HG03066 (cell line): ENCODE measurements at regions not wholly inside any gene's neighbourhood (a gene's known extent, or its start where the extent isn't known, plus 50 kb on each side); places are given as distances from the start of the nearest gene placed in this dataset.

Source experiments
- ATAC-seq: cut with Tn5 transposase; IDR thresholded peaks from one replicate; pipeline ENCODE4 v1.9.1; 2021; ENCODE audit warnings: low read depth; ENCODE audit not compliant: unreplicated experiment

- no peak for ATAC-seq
These were observed 78.7 kb upstream of the ATP2B2 start for GRCh38 chr3:10583798-10584708.

DNA sequence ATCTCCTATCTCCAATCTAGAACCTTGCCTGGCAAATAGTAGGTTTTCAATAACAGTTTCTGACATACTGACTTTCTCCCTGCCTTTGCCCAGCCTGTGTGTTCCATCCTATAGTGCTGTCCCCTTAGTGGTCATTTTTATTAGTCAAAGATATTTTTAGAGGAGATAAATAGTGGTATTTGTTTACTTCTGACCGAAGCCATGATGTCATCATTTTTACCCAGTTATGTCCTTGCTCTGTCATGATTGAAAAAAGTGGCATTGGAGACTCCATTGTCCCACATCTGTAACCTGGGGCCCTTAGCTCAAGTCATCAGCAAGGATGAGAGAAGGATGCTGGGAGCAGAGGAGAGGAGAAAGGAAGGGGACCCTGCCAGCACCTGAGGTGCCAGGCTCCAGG lies 80.6 kb upstream of the ATP2B2 start:
- ATAC-seq, result no peak

DNA sequence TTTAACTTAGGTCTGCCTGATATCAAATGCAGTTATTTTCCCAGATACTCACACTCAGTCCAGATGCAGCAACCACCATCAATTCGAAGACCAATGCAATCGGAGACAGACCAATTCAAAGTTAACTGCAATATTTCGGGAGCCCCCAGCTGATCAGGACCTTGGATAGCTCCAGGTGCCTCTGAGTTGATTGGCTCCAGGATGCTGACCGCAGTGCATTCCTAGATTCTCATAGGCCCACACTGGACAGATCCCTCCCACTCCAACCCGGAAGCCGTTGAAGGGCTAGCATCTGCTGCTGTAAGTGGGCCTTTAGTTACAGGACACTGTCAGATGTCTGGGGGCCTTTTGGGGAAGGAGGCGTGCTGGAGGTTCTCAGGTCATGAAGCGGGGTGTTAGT lies 89.5 kb upstream of the ATP2B2 start:
- ATAC-seq, result no peak

GRCh38 chr3:10596746-10597448 lies 91.5 kb upstream of the ATP2B2 start:
- ATAC-seq, result no peak

DNA sequence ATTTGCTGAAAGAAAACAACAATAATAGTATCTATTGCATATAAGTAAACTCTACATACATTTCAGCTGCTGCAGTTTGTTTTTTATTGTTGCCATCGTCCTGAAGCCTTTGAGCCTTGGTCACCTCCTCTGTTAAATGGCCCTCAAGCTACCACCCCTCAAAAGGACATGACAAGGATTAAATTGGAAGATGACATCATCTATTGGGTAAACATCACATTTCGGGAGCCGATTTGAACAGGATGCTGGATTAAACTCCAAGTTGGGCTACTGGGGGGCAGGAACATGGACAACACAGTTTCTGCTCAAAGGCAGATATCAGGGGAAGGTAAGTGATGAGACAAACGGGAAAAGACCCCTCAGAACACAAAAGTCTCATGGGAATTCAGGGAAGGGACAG lies 92.3 kb upstream of the ATP2B2 start:
- no peak for ATAC-seq

DNA sequence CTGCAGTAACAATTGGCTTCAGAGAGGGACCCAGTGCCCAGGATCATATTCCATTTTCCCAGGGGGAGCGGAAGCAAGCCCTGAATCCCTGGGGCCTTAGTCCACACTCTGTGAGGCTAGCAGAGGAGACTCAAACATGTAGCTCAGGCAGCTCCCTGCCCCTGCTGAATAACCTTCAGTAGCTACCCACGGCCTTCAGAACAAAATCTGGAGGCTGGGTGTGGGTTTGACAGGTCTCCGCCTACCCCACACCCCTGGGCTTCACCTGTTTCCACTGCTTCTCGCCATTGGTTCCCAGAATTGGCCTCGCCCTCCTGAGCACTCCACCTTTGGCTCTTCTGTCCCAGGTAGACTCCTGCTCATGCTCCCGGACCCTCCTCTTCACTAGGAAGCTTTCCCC lies 93.6 kb upstream of the ATP2B2 start:
- no peak for ATAC-seq

DNA sequence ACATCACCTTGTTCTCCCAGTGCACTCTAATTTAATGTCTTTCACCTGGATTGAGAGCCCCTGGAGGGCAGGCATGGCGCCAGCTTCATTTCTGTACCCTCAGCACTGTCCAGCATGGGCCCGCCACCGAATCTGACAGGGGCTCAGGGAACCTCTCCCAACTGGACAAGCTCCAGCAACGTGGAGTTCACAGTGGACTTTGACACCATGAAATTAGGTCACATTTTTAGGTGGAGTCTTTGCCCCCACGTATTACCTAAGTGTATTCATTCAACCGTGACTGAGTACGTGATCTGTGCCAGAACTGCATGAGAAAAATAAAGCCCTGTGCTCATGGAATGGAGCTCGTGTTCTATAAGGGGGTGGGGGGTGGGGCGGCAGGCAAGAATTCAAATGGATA lies 94.1 kb upstream of the ATP2B2 start:
- no peak for ATAC-seq

DNA sequence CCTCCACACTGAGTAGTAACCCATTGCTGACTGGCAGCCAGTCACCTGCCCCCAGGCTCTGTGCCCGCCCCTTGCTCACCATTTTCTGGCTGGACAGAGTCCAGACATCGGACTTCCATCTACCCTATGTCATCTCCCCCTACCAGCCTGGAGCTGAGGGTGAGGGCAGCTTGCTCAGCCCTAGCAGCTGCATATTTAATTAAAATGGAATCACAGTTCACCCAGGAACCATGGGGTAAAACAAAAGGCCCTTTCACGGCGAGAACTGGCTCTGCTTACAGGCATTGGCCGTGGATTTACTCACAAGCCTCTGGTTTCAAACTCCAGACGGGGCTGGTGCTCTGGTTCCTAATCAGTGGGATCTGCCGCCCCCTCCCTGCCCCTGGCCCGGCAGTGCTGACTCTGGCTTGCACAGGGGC lies 94.9 kb upstream of the ATP2B2 start:
- no peak for ATAC-seq

DNA sequence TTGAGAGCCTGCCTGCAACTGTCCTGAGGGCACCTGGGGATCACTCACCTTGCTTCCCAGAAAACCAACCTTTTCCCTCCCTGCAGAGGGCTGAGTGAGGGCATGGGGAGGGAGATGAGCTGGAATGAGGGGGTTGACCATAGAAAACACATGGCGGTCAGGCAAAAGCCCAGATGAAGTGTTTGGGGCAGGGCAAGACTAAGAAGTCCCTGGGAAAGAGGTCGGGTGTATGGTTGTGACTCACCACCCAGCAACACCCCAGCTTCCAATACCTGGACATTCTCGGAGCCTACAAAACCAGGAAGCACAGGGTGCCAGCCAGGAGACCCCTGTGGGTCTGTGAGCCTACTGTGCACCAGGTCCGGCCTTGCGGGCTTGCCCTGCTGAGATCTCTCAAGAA lies 95.3 kb upstream of the ATP2B2 start:
- ATAC-seq, result no peak

DNA sequence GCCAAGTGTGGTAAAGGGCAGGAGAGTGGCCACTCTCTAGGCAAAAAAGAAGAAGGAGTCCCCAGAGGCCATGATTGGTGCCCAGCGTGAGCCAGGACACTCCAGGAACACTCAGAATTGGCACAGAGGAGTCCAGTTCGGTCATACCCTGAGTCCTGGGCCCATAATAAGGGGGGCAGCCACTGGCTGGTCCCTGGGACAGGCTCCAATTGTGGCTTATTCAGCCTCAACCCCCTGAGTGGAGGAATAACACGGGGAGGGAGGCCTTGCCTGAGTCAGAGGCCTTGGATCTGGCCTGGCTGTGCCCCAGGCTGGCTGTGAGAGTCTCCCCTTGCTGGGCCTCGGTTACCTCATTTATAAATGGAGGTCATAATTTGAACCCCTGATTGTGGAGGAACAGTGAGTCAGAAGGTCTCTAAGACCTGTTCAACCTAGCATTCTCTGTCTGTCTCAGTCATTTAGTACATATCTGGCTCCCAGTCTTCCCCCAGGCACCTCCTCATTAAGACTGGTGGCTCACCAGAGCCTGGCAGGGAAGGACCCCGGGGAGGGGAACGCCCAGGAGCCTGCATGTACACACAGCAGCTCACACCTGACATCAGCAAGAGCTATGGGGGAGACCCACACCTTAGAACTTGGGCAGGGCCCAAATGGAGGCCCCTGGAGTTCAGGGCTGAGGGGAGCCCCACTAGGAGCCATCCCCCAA lies 95.9 kb upstream of the ATP2B2 start:
- ATAC-seq, result no peak

- no peak for ATAC-seq
These were observed 96.5 kb upstream of the ATP2B2 start for GRCh38 chr3:10601857-10602230.

DNA sequence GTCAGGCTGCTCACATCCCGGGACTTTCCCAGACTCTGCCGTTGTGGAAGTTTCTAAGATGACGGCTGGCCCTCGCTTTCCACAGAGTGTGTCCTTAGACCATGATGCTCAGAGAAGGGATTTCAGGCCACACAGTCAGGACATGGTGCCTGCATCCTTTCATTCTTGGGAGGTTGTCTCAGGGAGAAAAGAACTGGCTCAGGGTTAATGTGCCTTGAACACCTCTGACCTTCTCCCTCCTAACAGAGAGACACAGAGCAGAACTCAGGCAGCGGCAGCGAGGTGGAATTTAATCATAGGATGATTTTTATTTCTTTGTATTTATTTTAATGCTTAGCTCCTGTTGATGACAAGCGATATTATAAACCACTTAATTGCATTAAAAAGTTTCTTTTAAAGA lies 96.9 kb upstream of the ATP2B2 start:
- ATAC-seq, result no peak

DNA sequence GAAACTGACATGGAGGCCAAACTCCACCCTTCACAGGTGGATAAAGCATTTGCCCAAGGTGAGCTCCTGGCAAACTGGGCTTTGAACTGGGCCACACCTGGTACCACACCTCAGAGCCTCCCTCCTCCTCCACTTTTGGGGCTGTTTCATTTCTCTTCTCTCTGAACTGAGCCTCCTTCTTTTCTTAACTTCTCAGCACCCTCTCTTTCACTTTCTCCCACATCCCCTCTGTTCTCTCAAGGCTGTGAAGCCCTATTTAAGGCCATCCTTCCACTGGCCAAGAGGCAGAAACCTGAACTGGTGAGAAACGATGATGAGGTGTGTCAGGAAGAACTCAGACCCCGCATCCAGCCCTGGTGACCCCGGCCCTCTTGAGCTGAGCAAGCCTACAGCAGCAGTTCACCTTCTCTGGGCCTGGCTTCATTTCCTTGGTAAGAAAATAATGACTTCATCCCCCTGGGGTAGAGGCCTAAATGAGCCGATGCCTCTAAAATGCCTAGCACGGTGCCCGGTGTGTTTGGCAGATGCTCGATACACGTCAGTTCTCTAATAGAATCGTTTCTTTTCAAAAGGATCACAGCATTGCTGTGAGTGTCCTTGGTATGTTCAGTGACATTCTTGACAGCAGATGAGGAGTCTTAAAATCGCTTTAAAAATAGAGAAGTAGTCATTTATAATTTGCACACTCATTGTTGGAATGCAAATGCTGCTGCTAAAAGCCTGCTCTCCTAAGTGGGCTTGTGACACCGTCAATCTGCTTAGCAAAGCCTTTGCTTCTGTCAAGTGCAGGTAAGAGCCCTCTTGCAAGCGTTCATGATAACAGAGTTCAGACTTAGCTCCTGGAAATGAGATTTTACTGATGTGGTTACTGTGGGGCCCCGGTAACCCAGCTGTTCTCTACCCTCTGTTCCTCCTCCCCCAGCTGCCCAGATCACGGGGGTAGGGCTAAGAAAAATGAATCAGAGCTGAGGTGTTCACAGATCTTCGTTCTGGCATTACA lies 97.7 kb upstream of the ATP2B2 start:
- ATAC-seq, result no peak

DNA sequence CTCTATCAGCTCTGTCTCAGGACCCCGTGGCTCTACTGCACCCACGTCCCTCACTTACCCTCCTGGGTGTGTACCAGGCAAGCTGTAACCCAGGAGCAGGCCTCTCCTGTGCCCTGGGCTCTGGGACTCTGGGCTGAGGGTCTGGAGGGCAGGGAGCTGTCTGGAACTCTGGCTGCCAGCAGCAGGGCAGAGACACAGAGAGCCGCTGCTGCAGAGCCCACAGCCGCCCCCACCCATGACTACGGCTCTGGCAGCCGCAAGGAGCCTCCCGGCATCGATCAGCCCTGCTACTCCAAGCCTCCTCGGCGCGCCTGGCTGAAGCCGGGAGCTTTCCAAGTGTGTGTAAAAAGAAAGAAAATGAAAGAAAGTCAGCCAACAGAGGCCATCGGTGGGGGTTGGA lies 103.7 kb upstream of the ATP2B2 start:
- no peak for ATAC-seq

- no peak for ATAC-seq
These were observed 108.8 kb upstream of the ATP2B2 start for GRCh38 chr3:10614168-10614567.

- no peak for ATAC-seq
These were observed 110.3 kb upstream of the ATP2B2 start for GRCh38 chr3:10615715-10616114.

DNA sequence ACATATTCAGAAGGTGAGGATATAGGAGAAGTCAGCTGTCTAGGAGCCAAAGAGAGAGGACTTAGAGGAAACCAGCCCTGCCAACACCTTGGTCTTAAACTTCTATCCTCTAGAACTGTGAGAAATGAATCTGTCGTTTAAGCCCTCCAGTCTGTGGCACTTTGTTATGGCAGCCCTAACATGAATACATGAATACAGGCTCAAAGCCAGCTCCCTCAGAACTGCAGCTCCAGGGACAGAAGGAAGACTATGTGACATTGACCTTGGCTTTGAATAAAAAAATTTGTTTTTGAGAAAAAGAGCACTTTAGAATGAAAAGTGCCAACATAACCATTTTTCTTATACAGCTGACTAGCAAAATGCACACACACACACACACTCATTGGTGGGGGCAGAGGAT lies 110.9 kb upstream of the ATP2B2 start:
- no peak for ATAC-seq

GRCh38 chr3:10619989-10620832 lies 114.8 kb upstream of the ATP2B2 start:
- no peak for ATAC-seq

- ATAC-seq, result no peak
These were observed 115.4 kb upstream of the ATP2B2 start for GRCh38 chr3:10620833-10621082.
